ENCODE measurements at regions not wholly inside any gene's neighbourhood (a gene's known extent, or its start where the extent isn't known, plus 50 kb on each side); places are given as distances from the start of the nearest gene placed in this dataset.

DNA sequence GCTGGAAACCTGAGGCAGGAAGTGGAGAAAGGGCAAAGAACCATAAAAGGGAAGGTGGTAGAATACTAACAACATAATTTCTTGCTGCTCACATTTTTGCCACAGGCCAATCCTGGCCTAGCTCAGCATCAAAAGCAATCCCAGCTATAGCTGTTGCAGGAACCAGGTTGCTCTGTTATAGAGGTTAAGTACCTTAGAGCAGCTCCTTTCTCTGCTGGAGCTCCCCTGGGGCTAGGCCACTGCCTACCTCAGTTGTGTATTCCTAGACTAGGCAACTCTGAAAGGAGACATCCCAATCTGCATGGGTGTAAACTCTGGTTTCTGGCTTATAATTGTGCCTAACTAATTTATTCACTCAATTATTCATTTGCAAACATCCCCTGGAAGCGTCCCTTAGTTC lies 108.4 kb downstream of the ZNF365 start:
- no peak overlapping the region for H3K9ac ChIP-seq
- no peak overlapping the region for H3K4me2 ChIP-seq
- H3K79me2 ChIP-seq (ENCODE audit: insufficient read depth) = no peaks in the 10 kb centered on the region
- H3K27me3 ChIP-seq (ENCODE audit: insufficient read depth) = no peaks in the 10 kb centered on the region
- no peaks in the 10 kb centered on the region for H3F3A ChIP-seq (replicated peaks; ENCODE audit: insufficient read depth)
- no peak for DNase-seq
- ChIA-PET POLR2A (no interaction called here), CTCF (interaction anchor here (0.7 to 1.3 kb wide), 4 partner anchors 9 to 45 kb away, joined by 3 to 4 read pairs (median 4); no protein-coding TSS in a partner anchor)
- H3K36me3 ChIP-seq (replicated peaks in 1 of 2; ENCODE audit: control insufficient read depth in 1 of 2, insufficient read depth in 2 of 2, low read length in 1 of 2) = no peaks in the 10 kb centered on the region
- no peak overlapping the region for H3K4me3 ChIP-seq (ENCODE audit: low read depth in 2 of 2, low read length in 1 of 2)
- H3K4me1 ChIP-seq (ENCODE audit: control insufficient read depth in 1 of 2, insufficient read depth in 2 of 2, low read depth in 1 of 2, low read length in 1 of 2) = no peaks in the 10 kb centered on the region
- H2AFZ ChIP-seq (ENCODE audit: low read depth) = no peak overlapping the region
- 36% methylated on average over 1 of the region's 1 CpG for WGBS (ENCODE audit: low lambda C conversion rate)
- TF ChIP-seq RXRA (IDR thresholded peaks at IDR 0.05; ENCODE audit: borderline replicate concordance, low read depth) (no peak), TCF12 (IDR thresholded peaks at IDR 0.05) (no peak), GATA2 (CRISPR knock-in tag; IDR thresholded peaks at IDR 0.05) (no peak), RFX5 (IDR thresholded peaks at IDR 0.05; ENCODE audit: low read length) (no peak), JUND (IDR thresholded peaks at IDR 0.05) (no peak), RAD21 (IDR thresholded peaks at IDR 0.05; ENCODE audit: low read length) (no peak), EP300 (IDR thresholded peaks at IDR 0.05; ENCODE audit: borderline replicate concordance in 1 of 2, low read depth in 1 of 2, low read length in 1 of 2) (no peak), TAF1 (IDR thresholded peaks at IDR 0.05; ENCODE audit: borderline replicate concordance, low read depth, low read length) (no peak), EZH2phosphoT487 (IDR thresholded peaks at IDR 0.05; ENCODE audit: borderline replicate concordance, low read depth) (no peak)
- TF ChIP-seq, protein P1, sequence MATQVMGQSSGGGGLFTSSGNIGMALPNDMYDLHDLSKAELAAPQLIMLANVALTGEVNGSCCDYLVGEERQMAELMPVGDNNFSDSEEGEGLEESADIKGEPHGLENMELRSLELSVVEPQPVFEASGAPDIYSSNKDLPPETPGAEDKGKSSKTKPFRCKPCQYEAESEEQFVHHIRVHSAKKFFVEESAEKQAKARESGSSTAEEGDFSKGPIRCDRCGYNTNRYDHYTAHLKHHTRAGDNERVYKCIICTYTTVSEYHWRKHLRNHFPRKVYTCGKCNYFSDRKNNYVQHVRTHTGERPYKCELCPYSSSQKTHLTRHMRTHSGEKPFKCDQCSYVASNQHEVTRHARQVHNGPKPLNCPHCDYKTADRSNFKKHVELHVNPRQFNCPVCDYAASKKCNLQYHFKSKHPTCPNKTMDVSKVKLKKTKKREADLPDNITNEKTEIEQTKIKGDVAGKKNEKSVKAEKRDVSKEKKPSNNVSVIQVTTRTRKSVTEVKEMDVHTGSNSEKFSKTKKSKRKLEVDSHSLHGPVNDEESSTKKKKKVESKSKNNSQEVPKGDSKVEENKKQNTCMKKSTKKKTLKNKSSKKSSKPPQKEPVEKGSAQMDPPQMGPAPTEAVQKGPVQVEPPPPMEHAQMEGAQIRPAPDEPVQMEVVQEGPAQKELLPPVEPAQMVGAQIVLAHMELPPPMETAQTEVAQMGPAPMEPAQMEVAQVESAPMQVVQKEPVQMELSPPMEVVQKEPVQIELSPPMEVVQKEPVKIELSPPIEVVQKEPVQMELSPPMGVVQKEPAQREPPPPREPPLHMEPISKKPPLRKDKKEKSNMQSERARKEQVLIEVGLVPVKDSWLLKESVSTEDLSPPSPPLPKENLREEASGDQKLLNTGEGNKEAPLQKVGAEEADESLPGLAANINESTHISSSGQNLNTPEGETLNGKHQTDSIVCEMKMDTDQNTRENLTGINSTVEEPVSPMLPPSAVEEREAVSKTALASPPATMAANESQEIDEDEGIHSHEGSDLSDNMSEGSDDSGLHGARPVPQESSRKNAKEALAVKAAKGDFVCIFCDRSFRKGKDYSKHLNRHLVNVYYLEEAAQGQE (IDR thresholded peaks at IDR 0.05; ENCODE audit: low read depth, low read length) = no peak
- TF ChIP-seq, protein P2, sequence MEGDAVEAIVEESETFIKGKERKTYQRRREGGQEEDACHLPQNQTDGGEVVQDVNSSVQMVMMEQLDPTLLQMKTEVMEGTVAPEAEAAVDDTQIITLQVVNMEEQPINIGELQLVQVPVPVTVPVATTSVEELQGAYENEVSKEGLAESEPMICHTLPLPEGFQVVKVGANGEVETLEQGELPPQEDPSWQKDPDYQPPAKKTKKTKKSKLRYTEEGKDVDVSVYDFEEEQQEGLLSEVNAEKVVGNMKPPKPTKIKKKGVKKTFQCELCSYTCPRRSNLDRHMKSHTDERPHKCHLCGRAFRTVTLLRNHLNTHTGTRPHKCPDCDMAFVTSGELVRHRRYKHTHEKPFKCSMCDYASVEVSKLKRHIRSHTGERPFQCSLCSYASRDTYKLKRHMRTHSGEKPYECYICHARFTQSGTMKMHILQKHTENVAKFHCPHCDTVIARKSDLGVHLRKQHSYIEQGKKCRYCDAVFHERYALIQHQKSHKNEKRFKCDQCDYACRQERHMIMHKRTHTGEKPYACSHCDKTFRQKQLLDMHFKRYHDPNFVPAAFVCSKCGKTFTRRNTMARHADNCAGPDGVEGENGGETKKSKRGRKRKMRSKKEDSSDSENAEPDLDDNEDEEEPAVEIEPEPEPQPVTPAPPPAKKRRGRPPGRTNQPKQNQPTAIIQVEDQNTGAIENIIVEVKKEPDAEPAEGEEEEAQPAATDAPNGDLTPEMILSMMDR (IDR thresholded peaks at IDR 0.05) = no peak
- TF ChIP-seq, protein P3, sequence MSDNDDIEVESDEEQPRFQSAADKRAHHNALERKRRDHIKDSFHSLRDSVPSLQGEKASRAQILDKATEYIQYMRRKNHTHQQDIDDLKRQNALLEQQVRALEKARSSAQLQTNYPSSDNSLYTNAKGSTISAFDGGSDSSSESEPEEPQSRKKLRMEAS (IDR thresholded peaks at IDR 0.05; ENCODE audit: low read depth) = no peak
- TF ChIP-seq, protein P4, sequence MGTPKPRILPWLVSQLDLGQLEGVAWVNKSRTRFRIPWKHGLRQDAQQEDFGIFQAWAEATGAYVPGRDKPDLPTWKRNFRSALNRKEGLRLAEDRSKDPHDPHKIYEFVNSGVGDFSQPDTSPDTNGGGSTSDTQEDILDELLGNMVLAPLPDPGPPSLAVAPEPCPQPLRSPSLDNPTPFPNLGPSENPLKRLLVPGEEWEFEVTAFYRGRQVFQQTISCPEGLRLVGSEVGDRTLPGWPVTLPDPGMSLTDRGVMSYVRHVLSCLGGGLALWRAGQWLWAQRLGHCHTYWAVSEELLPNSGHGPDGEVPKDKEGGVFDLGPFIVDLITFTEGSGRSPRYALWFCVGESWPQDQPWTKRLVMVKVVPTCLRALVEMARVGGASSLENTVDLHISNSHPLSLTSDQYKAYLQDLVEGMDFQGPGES (IDR thresholded peaks at IDR 0.05; ENCODE audit: low read depth, low read length) = no peak
- no peaks in the 10 kb centered on the region for H3K9me2 ChIP-seq
- no peaks in the 10 kb centered on the region for H3K9me3 ChIP-seq
- H3K27ac ChIP-seq (ENCODE audit: low read depth in 2 of 2, low read length in 1 of 2) = no peak overlapping the region
- H4K20me1 ChIP-seq (ENCODE audit: insufficient read depth) = no peaks in the 10 kb centered on the region

Measured in SK-N-SH (cell line).